H1 (cell line): ENCODE measurements at regions not wholly inside any gene's neighbourhood (a gene's known extent, or its start where the extent isn't known, plus 50 kb on each side); places are given as distances from the start of the nearest gene placed in this dataset.

Source experiments
- FOSL1 ChIP-seq: IDR thresholded peaks from 2 replicates; pipeline ENCODE4 v1.6.1; 2011; ENCODE audit warnings: mild to moderate bottlenecking, low read depth, low read length, moderate library complexity; ENCODE audit not compliant: insufficient read depth
- KDM1A ChIP-seq: fragments of 200-600, 300-600 bp; sonication (generic); IDR thresholded peaks from 2 replicates; pipeline ENCODE4 v1.7.1; 2016; ENCODE audit warnings: mild to moderate bottlenecking, low read length, borderline replicate concordance
- KDM5A ChIP-seq: fragments of 200-600 bp; IDR thresholded peaks from 2 replicates; pipeline ENCODE4 v1.7.1; 2012; ENCODE audit warnings: mild to moderate bottlenecking, low read length, inconsistent platforms, mixed read lengths
- NRF1 ChIP-seq: IDR thresholded peaks from 2 replicates; pipeline ENCODE4 v1.6.1; 2011; ENCODE audit warnings: mild to moderate bottlenecking, low read depth, low read length, improper control_type of control experiment
- TF ChIP-seq, protein P1 (sequence below): IDR thresholded peaks from 2 replicates; pipeline ENCODE4 v1.6.1; 2012; ENCODE audit warnings: low read length, inconsistent platforms
- TF ChIP-seq, protein P2 (sequence below): fragments of 300-600 bp; sonication (generic); IDR thresholded peaks from 2 replicates; pipeline ENCODE4 v1.7.1; 2012; ENCODE audit warnings: low read length, moderate library complexity, mild to moderate bottlenecking, inconsistent platforms; ENCODE audit not compliant: insufficient replicate concordance

DNA sequence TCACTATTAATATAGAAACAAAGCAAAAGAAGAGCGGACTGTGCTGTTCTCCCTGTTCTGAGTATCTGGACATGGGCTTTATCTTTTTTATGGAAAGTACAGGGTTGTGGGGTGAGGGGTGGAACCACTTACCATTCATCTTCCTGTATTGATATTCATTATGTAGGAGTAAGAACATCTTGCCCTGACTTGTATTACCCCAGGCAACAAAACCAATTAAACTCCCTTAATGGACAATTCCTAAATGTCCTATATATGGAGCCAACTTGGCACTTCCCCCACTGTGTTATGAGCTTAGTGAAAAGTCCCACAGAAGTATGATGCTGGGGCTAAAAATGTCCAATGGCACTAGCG lies 139.9 kb upstream of the KRR1 start (continued):
- TF ChIP-seq, protein P1, sequence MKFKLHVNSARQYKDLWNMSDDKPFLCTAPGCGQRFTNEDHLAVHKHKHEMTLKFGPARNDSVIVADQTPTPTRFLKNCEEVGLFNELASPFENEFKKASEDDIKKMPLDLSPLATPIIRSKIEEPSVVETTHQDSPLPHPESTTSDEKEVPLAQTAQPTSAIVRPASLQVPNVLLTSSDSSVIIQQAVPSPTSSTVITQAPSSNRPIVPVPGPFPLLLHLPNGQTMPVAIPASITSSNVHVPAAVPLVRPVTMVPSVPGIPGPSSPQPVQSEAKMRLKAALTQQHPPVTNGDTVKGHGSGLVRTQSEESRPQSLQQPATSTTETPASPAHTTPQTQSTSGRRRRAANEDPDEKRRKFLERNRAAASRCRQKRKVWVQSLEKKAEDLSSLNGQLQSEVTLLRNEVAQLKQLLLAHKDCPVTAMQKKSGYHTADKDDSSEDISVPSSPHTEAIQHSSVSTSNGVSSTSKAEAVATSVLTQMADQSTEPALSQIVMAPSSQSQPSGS, result no peak
- no peak for TF ChIP-seq NRF1
- no peak for TF ChIP-seq KDM1A
- TF ChIP-seq, protein P2, sequence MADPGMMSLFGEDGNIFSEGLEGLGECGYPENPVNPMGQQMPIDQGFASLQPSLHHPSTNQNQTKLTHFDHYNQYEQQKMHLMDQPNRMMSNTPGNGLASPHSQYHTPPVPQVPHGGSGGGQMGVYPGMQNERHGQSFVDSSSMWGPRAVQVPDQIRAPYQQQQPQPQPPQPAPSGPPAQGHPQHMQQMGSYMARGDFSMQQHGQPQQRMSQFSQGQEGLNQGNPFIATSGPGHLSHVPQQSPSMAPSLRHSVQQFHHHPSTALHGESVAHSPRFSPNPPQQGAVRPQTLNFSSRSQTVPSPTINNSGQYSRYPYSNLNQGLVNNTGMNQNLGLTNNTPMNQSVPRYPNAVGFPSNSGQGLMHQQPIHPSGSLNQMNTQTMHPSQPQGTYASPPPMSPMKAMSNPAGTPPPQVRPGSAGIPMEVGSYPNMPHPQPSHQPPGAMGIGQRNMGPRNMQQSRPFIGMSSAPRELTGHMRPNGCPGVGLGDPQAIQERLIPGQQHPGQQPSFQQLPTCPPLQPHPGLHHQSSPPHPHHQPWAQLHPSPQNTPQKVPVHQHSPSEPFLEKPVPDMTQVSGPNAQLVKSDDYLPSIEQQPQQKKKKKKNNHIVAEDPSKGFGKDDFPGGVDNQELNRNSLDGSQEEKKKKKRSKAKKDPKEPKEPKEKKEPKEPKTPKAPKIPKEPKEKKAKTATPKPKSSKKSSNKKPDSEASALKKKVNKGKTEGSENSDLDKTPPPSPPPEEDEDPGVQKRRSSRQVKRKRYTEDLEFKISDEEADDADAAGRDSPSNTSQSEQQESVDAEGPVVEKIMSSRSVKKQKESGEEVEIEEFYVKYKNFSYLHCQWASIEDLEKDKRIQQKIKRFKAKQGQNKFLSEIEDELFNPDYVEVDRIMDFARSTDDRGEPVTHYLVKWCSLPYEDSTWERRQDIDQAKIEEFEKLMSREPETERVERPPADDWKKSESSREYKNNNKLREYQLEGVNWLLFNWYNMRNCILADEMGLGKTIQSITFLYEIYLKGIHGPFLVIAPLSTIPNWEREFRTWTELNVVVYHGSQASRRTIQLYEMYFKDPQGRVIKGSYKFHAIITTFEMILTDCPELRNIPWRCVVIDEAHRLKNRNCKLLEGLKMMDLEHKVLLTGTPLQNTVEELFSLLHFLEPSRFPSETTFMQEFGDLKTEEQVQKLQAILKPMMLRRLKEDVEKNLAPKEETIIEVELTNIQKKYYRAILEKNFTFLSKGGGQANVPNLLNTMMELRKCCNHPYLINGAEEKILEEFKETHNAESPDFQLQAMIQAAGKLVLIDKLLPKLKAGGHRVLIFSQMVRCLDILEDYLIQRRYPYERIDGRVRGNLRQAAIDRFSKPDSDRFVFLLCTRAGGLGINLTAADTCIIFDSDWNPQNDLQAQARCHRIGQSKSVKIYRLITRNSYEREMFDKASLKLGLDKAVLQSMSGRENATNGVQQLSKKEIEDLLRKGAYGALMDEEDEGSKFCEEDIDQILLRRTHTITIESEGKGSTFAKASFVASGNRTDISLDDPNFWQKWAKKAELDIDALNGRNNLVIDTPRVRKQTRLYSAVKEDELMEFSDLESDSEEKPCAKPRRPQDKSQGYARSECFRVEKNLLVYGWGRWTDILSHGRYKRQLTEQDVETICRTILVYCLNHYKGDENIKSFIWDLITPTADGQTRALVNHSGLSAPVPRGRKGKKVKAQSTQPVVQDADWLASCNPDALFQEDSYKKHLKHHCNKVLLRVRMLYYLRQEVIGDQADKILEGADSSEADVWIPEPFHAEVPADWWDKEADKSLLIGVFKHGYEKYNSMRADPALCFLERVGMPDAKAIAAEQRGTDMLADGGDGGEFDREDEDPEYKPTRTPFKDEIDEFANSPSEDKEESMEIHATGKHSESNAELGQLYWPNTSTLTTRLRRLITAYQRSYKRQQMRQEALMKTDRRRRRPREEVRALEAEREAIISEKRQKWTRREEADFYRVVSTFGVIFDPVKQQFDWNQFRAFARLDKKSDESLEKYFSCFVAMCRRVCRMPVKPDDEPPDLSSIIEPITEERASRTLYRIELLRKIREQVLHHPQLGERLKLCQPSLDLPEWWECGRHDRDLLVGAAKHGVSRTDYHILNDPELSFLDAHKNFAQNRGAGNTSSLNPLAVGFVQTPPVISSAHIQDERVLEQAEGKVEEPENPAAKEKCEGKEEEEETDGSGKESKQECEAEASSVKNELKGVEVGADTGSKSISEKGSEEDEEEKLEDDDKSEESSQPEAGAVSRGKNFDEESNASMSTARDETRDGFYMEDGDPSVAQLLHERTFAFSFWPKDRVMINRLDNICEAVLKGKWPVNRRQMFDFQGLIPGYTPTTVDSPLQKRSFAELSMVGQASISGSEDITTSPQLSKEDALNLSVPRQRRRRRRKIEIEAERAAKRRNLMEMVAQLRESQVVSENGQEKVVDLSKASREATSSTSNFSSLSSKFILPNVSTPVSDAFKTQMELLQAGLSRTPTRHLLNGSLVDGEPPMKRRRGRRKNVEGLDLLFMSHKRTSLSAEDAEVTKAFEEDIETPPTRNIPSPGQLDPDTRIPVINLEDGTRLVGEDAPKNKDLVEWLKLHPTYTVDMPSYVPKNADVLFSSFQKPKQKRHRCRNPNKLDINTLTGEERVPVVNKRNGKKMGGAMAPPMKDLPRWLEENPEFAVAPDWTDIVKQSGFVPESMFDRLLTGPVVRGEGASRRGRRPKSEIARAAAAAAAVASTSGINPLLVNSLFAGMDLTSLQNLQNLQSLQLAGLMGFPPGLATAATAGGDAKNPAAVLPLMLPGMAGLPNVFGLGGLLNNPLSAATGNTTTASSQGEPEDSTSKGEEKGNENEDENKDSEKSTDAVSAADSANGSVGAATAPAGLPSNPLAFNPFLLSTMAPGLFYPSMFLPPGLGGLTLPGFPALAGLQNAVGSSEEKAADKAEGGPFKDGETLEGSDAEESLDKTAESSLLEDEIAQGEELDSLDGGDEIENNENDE, result no peak
- TF ChIP-seq FOSL1, result no peak
- TF ChIP-seq KDM5A, result no peak
